ENCODE measurements at regions not wholly inside any gene's neighbourhood (a gene's known extent, or its start where the extent isn't known, plus 50 kb on each side); places are given as distances from the start of the nearest gene placed in this dataset.

DNA sequence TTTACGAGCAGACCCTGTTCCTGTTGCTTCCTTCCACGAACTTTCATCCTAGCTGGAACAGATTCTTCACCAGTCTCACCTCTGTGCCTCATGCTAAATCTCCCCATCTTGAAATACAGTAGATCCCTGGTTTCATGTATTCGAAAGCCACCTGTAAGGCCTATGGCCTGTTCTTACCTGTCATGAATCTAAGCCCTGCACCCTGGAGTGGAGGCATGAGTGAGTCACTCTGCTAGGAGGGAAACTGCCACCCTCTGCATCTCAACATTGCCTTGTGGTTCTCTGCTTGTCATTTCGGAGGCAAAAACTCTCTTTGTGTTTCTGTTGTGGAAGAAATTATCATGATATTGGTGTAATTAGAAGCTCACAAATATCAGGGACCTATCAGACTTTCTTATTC is 320.0 kb downstream of the ENC1 start:
- no peaks in the 10 kb centered on the region for H3K36me3 ChIP-seq (ENCODE audit: control insufficient read depth, insufficient read depth, low read length)
- peaks cover 12% of the 10 kb centered on the region for H3K4me1 ChIP-seq (ENCODE audit: control insufficient read depth, insufficient read depth, low read length, poor library complexity, severe bottlenecking)
- H3K27ac ChIP-seq (ENCODE audit: low read depth, low read length, severe bottlenecking): no peak overlapping the region
- H3K4me3 ChIP-seq (ENCODE audit: extremely low read depth, insufficient read depth, low read length, poor library complexity, severe bottlenecking): no peak overlapping the region
- WGBS, 2 experiments (ENCODE audit: insufficient coverage in 2 of 2): 93 to 100% methylated on average over 1 to 3 of the region's 4 CpGs
- no peaks in the 10 kb centered on the region for H3K9me3 ChIP-seq (ENCODE audit: control insufficient read depth, low read length)

DNA sequence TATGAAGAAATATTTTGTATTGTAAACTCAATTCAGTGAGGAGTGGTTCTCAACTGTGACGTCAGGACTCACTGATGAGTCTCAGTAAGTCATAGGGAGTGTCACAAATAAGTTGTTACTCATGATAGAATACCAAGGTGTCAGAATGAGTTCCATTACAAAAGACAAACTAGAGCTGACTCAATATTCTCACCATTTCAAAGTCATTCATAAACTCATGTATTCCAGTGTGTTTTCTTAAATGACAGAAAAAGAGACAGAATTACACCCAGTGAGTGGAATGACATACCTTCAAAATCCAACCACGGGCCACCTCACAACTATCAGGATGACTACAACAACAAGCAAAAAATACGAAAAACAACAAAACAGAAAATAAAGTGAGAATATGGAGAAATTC is 321.5 kb downstream of the ENC1 start:
- peaks cover 19% of the 10 kb centered on the region for H3K4me1 ChIP-seq (ENCODE audit: control insufficient read depth, insufficient read depth, low read length, poor library complexity, severe bottlenecking)
- H3K9me3 ChIP-seq (ENCODE audit: control insufficient read depth, low read length): no peaks in the 10 kb centered on the region
- no peak overlapping the region for H3K4me3 ChIP-seq (ENCODE audit: extremely low read depth, insufficient read depth, low read length, poor library complexity, severe bottlenecking)
- 100% methylated on average over 1 of the region's 3 CpGs; no CpG with 5 or more reads in 1 of the 2 experiments for WGBS, 2 experiments (ENCODE audit: insufficient coverage in 2 of 2)
- no peak overlapping the region for H3K27ac ChIP-seq (ENCODE audit: low read depth, low read length, severe bottlenecking)
- no peaks in the 10 kb centered on the region for H3K36me3 ChIP-seq (ENCODE audit: control insufficient read depth, insufficient read depth, low read length)

DNA sequence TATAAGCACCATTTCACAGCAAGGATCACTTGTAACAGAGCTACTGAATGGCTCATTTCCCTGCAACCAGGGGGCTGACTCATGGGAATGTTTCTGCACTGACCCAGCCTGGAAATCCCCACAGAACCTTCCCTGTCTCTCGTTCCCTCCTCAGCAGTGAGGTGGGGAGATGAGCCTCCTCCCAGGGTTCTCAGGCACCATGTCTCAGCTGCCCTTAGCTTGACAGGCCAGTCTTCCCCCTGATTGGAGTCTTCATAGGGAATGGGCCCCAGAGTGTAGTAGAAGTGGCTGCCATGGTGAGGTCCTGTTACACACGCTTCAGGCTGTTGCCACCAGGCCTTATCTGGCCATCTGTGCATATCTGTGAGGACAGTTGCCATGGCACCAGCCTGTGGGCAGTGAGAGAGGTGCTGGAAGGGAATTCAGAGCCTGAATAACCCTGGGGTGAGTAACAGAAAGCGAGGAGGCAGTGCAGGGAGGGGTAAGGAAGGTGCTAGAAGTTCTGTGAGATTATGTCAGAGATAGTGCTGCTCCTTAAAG is 324.4 kb downstream of the ENC1 start:
- H3K36me3 ChIP-seq (ENCODE audit: control insufficient read depth, insufficient read depth, low read length): no peaks in the 10 kb centered on the region
- peaks cover 29% of the 10 kb centered on the region for H3K4me1 ChIP-seq (ENCODE audit: control insufficient read depth, insufficient read depth, low read length, poor library complexity, severe bottlenecking)
- no peaks in the 10 kb centered on the region for H3K9me3 ChIP-seq (ENCODE audit: control insufficient read depth, low read length)
- no peak overlapping the region for H3K4me3 ChIP-seq (ENCODE audit: extremely low read depth, insufficient read depth, low read length, poor library complexity, severe bottlenecking)
- H3K27ac ChIP-seq (ENCODE audit: low read depth, low read length, severe bottlenecking): peak overlapping the region; percentile 94
- 37 to 42% methylated on average over 2 of the region's 3 CpGs for WGBS, 2 experiments (ENCODE audit: insufficient coverage in 2 of 2)

DNA sequence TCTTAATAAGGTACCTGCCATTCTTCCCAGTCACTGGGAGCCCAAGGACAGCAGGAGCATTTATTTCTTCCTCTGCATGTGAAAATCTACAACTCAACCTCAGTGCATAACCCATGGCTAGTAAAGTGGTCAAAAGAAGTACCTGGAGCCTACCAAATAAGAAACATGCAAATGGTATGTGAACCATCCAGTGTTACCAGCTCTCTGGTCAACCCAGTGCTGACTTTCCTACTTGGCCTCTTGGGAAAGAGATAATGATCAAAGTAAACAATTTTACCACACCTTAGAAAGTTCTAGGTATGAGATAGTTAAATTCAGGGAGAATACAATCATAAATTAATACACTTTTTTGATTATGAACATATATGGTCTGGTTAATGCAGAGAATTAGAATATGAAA is 325.6 kb downstream of the ENC1 start:
- H3K27ac ChIP-seq (ENCODE audit: low read depth, low read length, severe bottlenecking): no peak overlapping the region
- H3K36me3 ChIP-seq (ENCODE audit: control insufficient read depth, insufficient read depth, low read length): no peaks in the 10 kb centered on the region
- H3K4me3 ChIP-seq (ENCODE audit: extremely low read depth, insufficient read depth, low read length, poor library complexity, severe bottlenecking): no peak overlapping the region
- peaks cover 40% of the 10 kb centered on the region for H3K4me1 ChIP-seq (ENCODE audit: control insufficient read depth, insufficient read depth, low read length, poor library complexity, severe bottlenecking)
- H3K9me3 ChIP-seq (ENCODE audit: control insufficient read depth, low read length): no peaks in the 10 kb centered on the region

DNA sequence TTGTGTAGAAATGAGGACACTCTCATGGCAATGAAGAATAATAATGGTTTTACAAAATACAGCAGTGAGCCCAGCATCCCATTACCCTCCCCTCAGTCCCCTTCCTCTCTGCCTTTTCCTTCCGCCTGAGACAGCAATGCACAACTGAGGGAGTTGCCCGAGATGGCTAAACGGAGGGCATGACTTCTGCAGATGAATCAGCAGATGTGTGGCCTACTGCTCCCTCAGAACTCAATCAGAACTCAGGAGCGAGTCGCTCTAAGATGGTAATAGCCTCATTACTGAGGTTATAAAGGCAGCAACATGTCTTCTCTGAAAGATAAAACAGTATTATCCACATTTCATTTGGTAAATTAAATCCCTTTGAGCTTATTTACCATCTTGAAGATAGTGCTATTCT is 326.6 kb downstream of the ENC1 start:
- WGBS, 2 experiments (ENCODE audit: insufficient coverage in 2 of 2): 93% methylated on average over 5 of the region's 5 CpGs; no CpG with 5 or more reads in 1 of the 2 experiments
- H3K27ac ChIP-seq (ENCODE audit: low read depth, low read length, severe bottlenecking): no peak overlapping the region
- H3K4me1 ChIP-seq (ENCODE audit: control insufficient read depth, insufficient read depth, low read length, poor library complexity, severe bottlenecking): peaks cover 40% of the 10 kb centered on the region
- no peaks in the 10 kb centered on the region for H3K9me3 ChIP-seq (ENCODE audit: control insufficient read depth, low read length)
- H3K4me3 ChIP-seq (ENCODE audit: extremely low read depth, insufficient read depth, low read length, poor library complexity, severe bottlenecking): no peak overlapping the region
- H3K36me3 ChIP-seq (ENCODE audit: control insufficient read depth, insufficient read depth, low read length): no peaks in the 10 kb centered on the region

DNA sequence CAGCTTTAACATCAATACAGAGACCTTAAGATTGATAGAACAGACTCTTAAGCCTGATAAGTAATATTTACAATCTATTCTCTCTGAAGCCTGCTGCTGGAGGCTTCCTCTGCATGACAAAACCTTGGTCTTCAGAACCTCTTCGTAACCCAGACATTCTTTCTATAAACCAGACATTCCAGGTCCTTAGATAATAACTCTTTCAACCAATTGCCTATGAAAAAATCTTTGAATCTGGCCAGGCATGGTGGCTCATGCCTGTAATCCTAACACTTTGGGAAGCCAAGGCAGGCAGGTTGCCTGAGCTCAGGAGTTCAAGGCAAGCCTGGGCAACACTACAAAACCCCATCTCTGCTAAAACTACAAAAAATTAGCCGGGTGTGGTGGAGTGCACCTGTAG is 327.8 kb downstream of the ENC1 start:
- H3K27ac ChIP-seq (ENCODE audit: low read depth, low read length, severe bottlenecking): no peak overlapping the region
- no peak overlapping the region for H3K4me3 ChIP-seq (ENCODE audit: extremely low read depth, insufficient read depth, low read length, poor library complexity, severe bottlenecking)
- peaks cover 40% of the 10 kb centered on the region for H3K4me1 ChIP-seq (ENCODE audit: control insufficient read depth, insufficient read depth, low read length, poor library complexity, severe bottlenecking)
- no peaks in the 10 kb centered on the region for H3K36me3 ChIP-seq (ENCODE audit: control insufficient read depth, insufficient read depth, low read length)
- 83 to 88% methylated on average over 2 of the region's 2 CpGs for WGBS, 2 experiments (ENCODE audit: insufficient coverage in 2 of 2)
- no peaks in the 10 kb centered on the region for H3K9me3 ChIP-seq (ENCODE audit: control insufficient read depth, low read length)

DNA sequence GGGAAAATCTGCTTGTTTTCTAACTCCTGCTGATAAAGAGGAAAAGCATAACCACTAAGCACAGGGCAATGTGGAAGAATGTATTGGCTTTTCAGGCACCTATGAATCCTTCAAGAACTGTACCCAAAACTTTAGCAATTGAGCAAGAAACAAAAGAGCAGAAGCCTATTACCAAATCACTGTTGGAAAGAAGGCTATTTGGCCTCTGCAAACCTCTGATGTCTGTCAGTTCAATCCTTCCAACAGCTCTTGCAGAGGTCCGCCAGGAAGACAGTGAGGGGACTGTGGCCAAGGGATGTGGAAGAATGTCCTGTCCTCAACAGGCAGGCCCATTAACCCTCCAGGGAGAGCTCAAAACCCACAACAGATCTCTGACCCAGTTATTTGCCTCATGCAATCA is 328.6 kb downstream of the ENC1 start:
- WGBS, 2 experiments (ENCODE audit: insufficient coverage in 2 of 2): 100% methylated on average over 1 of the region's 1 CpG
- Histone ChIP-seq H3K27ac (ENCODE audit: low read depth, low read length, severe bottlenecking) (no peak overlapping the region), H3K4me1 (ENCODE audit: control insufficient read depth, insufficient read depth, low read length, poor library complexity, severe bottlenecking) (peaks cover 37% of the 10 kb centered on the region), H3K4me3 (ENCODE audit: extremely low read depth, insufficient read depth, low read length, poor library complexity, severe bottlenecking) (no peak overlapping the region), H3K9me3 (ENCODE audit: control insufficient read depth, low read length) (no peaks in the 10 kb centered on the region), H3K36me3 (ENCODE audit: control insufficient read depth, insufficient read depth, low read length) (no peaks in the 10 kb centered on the region)

DNA sequence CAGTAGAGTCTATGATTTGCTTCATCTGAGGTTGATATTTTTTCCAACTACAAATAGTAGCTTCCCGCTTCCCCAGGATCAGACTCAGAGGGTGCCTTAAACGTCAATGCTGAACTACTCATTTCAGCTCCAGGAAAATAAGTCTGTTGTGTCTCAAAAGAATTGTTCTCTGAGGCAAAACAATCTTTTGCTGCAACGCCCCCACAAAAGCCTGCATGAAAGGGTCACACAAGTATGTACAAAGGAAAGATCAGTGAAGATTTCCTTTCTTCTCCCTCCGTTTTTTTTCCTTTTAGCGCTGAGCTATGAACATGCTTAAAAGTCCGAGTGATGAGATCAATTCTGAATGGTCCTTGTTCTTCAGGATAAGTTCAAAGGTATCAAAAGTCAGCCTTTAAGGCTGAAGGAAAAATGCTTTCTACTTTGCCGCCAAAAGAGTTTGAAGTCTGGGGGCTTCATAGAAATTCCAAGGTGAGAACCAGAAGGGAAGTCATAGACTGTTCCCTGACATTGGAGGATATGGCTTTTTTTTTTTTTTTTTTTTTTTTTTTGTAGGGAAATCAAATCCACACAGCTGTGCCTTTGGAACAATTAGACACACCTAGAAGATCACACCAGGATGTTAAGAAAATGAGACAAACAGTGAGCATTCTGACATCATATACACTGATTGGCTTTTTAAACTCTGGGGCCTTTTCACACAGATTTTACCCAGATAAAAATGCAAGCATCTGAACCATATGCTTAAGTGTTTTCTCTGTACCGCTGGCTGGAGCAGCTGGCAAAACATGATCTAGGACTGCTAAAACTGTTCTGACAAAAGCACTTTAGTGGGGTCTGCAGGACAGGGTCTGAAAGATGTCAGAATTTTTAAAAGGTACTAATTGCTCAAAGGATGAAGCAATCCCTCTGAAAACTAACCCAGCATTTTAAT is 329.3 kb downstream of the ENC1 start:
- 96 to 100% methylated on average over 4 to 5 of the region's 8 CpGs for WGBS, 2 experiments (ENCODE audit: insufficient coverage in 2 of 2)
- no peaks in the 10 kb centered on the region for H3K36me3 ChIP-seq (ENCODE audit: control insufficient read depth, insufficient read depth, low read length)
- peaks cover 30% of the 10 kb centered on the region for H3K4me1 ChIP-seq (ENCODE audit: control insufficient read depth, insufficient read depth, low read length, poor library complexity, severe bottlenecking)
- no peak overlapping the region for H3K4me3 ChIP-seq (ENCODE audit: extremely low read depth, insufficient read depth, low read length, poor library complexity, severe bottlenecking)
- H3K9me3 ChIP-seq (ENCODE audit: control insufficient read depth, low read length): no peaks in the 10 kb centered on the region
- H3K27ac ChIP-seq (ENCODE audit: low read depth, low read length, severe bottlenecking): no peak overlapping the region

DNA sequence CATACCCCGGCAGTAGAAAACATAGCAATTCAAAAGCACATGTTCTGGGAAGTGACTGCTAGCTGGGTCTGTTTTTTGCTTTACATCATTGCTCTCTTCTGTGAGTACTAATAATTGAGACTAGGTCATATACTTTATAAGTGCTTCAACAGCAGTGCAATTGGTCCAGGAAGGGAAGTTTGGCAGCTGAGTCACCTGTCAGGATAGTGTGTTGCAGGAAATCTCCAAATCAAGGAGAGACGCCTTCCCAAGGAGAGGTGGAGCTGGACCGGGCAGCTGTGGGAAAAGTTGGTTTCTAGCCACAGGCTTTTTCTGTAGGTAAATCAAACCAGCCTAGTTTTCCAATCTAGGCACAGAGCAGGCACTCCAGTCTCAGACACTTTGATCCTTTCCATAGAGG is 330.1 kb downstream of the ENC1 start:
- H3K9me3 ChIP-seq (ENCODE audit: control insufficient read depth, low read length): no peaks in the 10 kb centered on the region
- H3K27ac ChIP-seq (ENCODE audit: low read depth, low read length, severe bottlenecking): no peak overlapping the region
- H3K4me3 ChIP-seq (ENCODE audit: extremely low read depth, insufficient read depth, low read length, poor library complexity, severe bottlenecking): no peak overlapping the region
- H3K4me1 ChIP-seq (ENCODE audit: control insufficient read depth, insufficient read depth, low read length, poor library complexity, severe bottlenecking): peaks cover 26% of the 10 kb centered on the region
- H3K36me3 ChIP-seq (ENCODE audit: control insufficient read depth, insufficient read depth, low read length): no peaks in the 10 kb centered on the region
- WGBS, 2 experiments (ENCODE audit: insufficient coverage in 2 of 2): 100% methylated on average over 1 of the region's 3 CpGs; no CpG with 5 or more reads in 1 of the 2 experiments

DNA sequence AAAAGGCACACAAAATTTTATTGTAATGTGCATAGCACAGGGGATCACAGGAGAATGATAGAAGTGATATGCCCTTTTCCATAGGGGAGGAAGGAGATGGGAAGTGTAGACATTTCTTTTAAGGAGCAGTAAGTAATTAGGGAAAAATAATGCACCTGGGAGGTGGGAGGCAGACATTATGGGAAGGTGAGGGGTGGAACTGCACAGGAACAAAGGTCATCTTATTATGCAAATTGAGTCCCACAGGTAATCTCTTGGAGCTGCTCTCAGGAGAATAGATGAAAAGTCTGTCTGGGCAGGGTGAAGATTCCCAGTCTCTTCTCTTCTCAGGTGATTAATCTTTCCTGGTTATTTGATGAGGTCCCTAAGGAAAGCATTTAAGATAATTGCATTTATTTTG is 331.5 kb downstream of the ENC1 start:
- Histone ChIP-seq H3K4me3 (ENCODE audit: extremely low read depth, insufficient read depth, low read length, poor library complexity, severe bottlenecking) (no peak overlapping the region), H3K9me3 (ENCODE audit: control insufficient read depth, low read length) (no peaks in the 10 kb centered on the region), H3K4me1 (ENCODE audit: control insufficient read depth, insufficient read depth, low read length, poor library complexity, severe bottlenecking) (peaks cover 20% of the 10 kb centered on the region), H3K27ac (ENCODE audit: low read depth, low read length, severe bottlenecking) (no peak overlapping the region), H3K36me3 (ENCODE audit: control insufficient read depth, insufficient read depth, low read length) (no peaks in the 10 kb centered on the region)

DNA sequence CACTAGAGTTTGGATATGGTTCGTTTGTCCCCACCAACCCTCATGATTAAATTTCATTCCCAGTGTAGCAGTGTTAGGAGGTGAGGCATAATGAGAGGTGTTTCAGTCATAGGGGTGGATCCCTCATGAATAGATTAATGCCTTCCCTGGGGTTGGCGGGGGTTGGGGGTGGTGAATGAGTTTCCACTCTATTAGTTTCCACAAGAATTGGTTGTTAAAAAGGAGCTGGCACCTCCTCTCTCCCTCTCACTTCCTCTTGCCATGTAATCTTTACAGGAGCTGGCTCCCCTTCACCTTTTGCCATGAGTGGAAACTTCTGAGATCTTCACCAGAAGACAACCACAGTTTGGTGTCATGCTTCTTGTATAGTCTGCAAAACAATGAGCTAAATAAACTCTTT is 333.7 kb downstream of the ENC1 start:
- no CpG with 5 or more reads among the region's 2 CpGs for WGBS, 2 experiments (ENCODE audit: insufficient coverage in 2 of 2)

More for the DNA sequence above, 333.7 kb downstream of the ENC1 start:
- peaks cover 15% of the 10 kb centered on the region for H3K4me1 ChIP-seq (ENCODE audit: control insufficient read depth, insufficient read depth, low read length, poor library complexity, severe bottlenecking)
- H3K4me3 ChIP-seq (ENCODE audit: extremely low read depth, insufficient read depth, low read length, poor library complexity, severe bottlenecking): no peak overlapping the region
- H3K9me3 ChIP-seq (ENCODE audit: control insufficient read depth, low read length): no peaks in the 10 kb centered on the region
- no peaks in the 10 kb centered on the region for H3K36me3 ChIP-seq (ENCODE audit: control insufficient read depth, insufficient read depth, low read length)
- H3K27ac ChIP-seq (ENCODE audit: low read depth, low read length, severe bottlenecking): no peak overlapping the region

Data from mesodermal cell (in vitro differentiated cells).